Heart right ventricle (tissue), 16 donors: ENCODE measurements at regions not wholly inside any gene's neighbourhood (a gene's known extent, or its start where the extent isn't known, plus 50 kb on each side); places are given as distances from the start of the nearest gene placed in this dataset.

ENCODE experiments used
- ATAC-seq, 8 donors: fragments of 200-7000 bp; cut with Tn5 transposase; one replicate each; pipeline ENCODE4 v1.9.1; 2020; ENCODE audit warnings: mild to moderate bottlenecking in 8 of 8, moderate library complexity in 8 of 8, moderate number of reproducible peaks in 1 of 8
- DNase-seq, 2 donors: peaks; one replicate each; pipeline ENCODE4 v3.0.0-alpha.2; 2020
- H3K27ac ChIP-seq, 10 donors: fragments of 200-600 bp; sonication (generic) in 2 of 10; one replicate each; pipeline versions ENCODE4 v1.5.0 to v1.8.0; 2020 to 2022; ENCODE audit warnings: mild to moderate bottlenecking in 3 of 10
- H3K27me3 ChIP-seq, 7 donors: fragments of 200-600 bp; one replicate each; pipeline ENCODE4 v1.8.0; 2021 to 2022; ENCODE audit warnings: mild to moderate bottlenecking in 2 of 7
- H3K36me3 ChIP-seq, 9 donors: fragments of 200-600 bp; sonication (generic) in 1 of 9; one replicate each; pipeline versions ENCODE4 v1.5.0 to v1.8.0; 2020 to 2022; ENCODE audit warnings: mild to moderate bottlenecking in 2 of 9
- H3K4me1 ChIP-seq, 9 donors: fragments of 200-600 bp; sonication (generic) in 1 of 9; one replicate each; pipeline versions ENCODE4 v1.5.0 to v1.8.0; 2020 to 2022; ENCODE audit warnings: mild to moderate bottlenecking in 4 of 9
- H3K4me3 ChIP-seq, 10 donors: fragments of 200-600 bp; sonication (generic) in 2 of 10; one replicate each; pipeline versions ENCODE4 v1.5.0 to v1.8.0; 2020 to 2022; ENCODE audit warnings: mild to moderate bottlenecking in 7 of 10, moderate library complexity in 2 of 10
- H3K9me3 ChIP-seq, 11 donors: fragments of 200-600 bp in 10 of 11; sonication (generic) in 2 of 11; one replicate each; pipeline versions ENCODE4 v1.5.0 to v1.8.0; 2013 to 2022; ENCODE audit warnings: mild to moderate bottlenecking in 2 of 11, control low read depth in 1 of 11, moderate library complexity in 1 of 11
- WGBS, 2 donors: extraction: QIAGEN DNeasy Blood & Tissue Kit; methylation state at CpG; one replicate each; pipeline ENCODE4 v1.1.7; 2013; ENCODE audit warnings: inconsistent platforms in 1 of 2; 5-methylcytosine and 5-hydroxymethylcytosine counted together
- intact Hi-C, 10 donors: fragments of 100-400 bp; cut with DNase I; formaldehyde crosslinking; loops; one replicate each; pipeline versions ENCODE4 v1.11.1 to v1.14.2; 2022
- TF ChIP-seq, protein P1 (sequence below), 9 donors: fragments of 200-600 bp; sonication (generic) in 2 of 9; IDR thresholded peaks; one replicate each; pipeline versions ENCODE4 v1.5.0 to v1.8.0; 2021 to 2022; ENCODE audit warnings: antibody characterized with exemption in 9 of 9, mild to moderate bottlenecking in 5 of 9, moderate library complexity in 1 of 9
- donor health status: Arrhythmogenic right ventricular cardiomyopathy.
- donor health status: ischemic (EF 13 %, LVEDD 7.1; RV severe dilation, severe dysfunction).
- donor health status: healthy with polysubstance abuse.
- donor health status: DM: no; HTN: yes; CAD: no.
- donor health status: DM: no; HTN: no; CAD: no.
- donor health status: ischemic (EF 25% LVEDD 6.9; RV normal size, moderate dysfunction).
- donor health status: ischemic (EF 25% LVEDD 5.7; RV mildly dilated, moderate dysfunction).
- donor health status: healthy.
- donor health status: DM: yes; HTN: yes; CAD: no.
- donor health status: Ischemic cardiomyopathy.
- donor health status: ischemic (EF 35%, LVEDD 5.7; RV mildly dilated, moderate dysfunction).
- donor health status: nonischemic (EF 11% LVEDD 7.7; RV severe dilation, severe dysfunction).
- donor health status: DM: yes; HTN: yes; CAD: no.
- donor health status: PGD.
- donor health status: ischemic (EF 29% LVEDD 5.4; RV normal size, mild dysfunction).
- donor health status: nonischemic (EF 23%, LVEDD 6.1; RV moderate dilation, normal function).

- 71 to 89% methylated on average over 5 of the region's 5 CpGs for WGBS, 2 donors
- Histone ChIP-seq H3K36me3 (no peaks in the 10 kb centered on the region), H3K4me1 (no peaks in the 10 kb centered on the region), H3K9me3 (no peaks in the 10 kb centered on the region), H3K27me3 (no peaks in the 10 kb centered on the region), H3K27ac (no peak overlapping the region), H3K4me3 (no peak overlapping the region)
- intact Hi-C loops, result no loop called here
- ATAC-seq, result no peak
- DNase-seq, result no peak
- TF ChIP-seq, protein P1, sequence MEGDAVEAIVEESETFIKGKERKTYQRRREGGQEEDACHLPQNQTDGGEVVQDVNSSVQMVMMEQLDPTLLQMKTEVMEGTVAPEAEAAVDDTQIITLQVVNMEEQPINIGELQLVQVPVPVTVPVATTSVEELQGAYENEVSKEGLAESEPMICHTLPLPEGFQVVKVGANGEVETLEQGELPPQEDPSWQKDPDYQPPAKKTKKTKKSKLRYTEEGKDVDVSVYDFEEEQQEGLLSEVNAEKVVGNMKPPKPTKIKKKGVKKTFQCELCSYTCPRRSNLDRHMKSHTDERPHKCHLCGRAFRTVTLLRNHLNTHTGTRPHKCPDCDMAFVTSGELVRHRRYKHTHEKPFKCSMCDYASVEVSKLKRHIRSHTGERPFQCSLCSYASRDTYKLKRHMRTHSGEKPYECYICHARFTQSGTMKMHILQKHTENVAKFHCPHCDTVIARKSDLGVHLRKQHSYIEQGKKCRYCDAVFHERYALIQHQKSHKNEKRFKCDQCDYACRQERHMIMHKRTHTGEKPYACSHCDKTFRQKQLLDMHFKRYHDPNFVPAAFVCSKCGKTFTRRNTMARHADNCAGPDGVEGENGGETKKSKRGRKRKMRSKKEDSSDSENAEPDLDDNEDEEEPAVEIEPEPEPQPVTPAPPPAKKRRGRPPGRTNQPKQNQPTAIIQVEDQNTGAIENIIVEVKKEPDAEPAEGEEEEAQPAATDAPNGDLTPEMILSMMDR (IDR thresholded peaks at IDR 0.05), result no peak
Observed at GRCh38 chr9:78678877-78679276, 382.0 kb downstream of the PSAT1 start.

- intact Hi-C loops, result no loop called here
- no peak for DNase-seq
- Histone ChIP-seq H3K9me3 (no peaks in the 10 kb centered on the region), H3K27ac (no peak overlapping the region), H3K4me1 (no peaks in the 10 kb centered on the region), H3K27me3 (no peaks in the 10 kb centered on the region), H3K36me3 (no peaks in the 10 kb centered on the region), H3K4me3 (no peak overlapping the region)
- no peak for ATAC-seq
- TF ChIP-seq, protein P1 (IDR thresholded peaks at IDR 0.05), result no peak
- 84 to 86% methylated on average over 3 of the region's 3 CpGs for WGBS, 2 donors
Observed at GRCh38 chr9:78680196-78680595, 383.3 kb downstream of the PSAT1 start.

- Histone ChIP-seq H3K36me3 (no peaks in the 10 kb centered on the region), H3K27ac (no peak overlapping the region), H3K4me1 (no peaks in the 10 kb centered on the region), H3K4me3 (no peak overlapping the region), H3K9me3 (no peaks in the 10 kb centered on the region), H3K27me3 (no peaks in the 10 kb centered on the region)
- ATAC-seq (no peak), DNase-seq (no peak)
- TF ChIP-seq, protein P1 (IDR thresholded peaks at IDR 0.05), result no peak
- intact Hi-C loops, result no loop called here
- WGBS, 2 donors, result 28% methylated on average over 5 of the region's 5 CpGs
Observed at GRCh38 chr9:78682216-78682615, 385.3 kb downstream of the PSAT1 start.

- TF ChIP-seq, protein P1 (IDR thresholded peaks at IDR 0.05), result no peak
- Histone ChIP-seq H3K4me1 (no peaks in the 10 kb centered on the region), H3K36me3 (no peaks in the 10 kb centered on the region), H3K9me3 (no peaks in the 10 kb centered on the region), H3K4me3 (no peak overlapping the region), H3K27ac (no peak overlapping the region), H3K27me3 (no peaks in the 10 kb centered on the region)
- WGBS, 2 donors, result 95 to 97% methylated on average over 1 of the region's 1 CpG
- no peak for ATAC-seq
- DNase-seq, result no peak
- intact Hi-C loops, result no loop called here
Observed at GRCh38 chr9:78685471-78685870, 388.5 kb downstream of the PSAT1 start.

- TF ChIP-seq, protein P1 (IDR thresholded peaks at IDR 0.05), result no peak
- no peaks in the 10 kb centered on the region for H3K4me1 ChIP-seq
- no peak overlapping the region for H3K4me3 ChIP-seq
- H3K36me3 ChIP-seq, result no peaks in the 10 kb centered on the region
- DNase-seq, result no peak
- intact Hi-C loops, result no loop called here
- H3K27me3 ChIP-seq, result no peaks in the 10 kb centered on the region
- H3K27ac ChIP-seq, result no peak overlapping the region
- ATAC-seq, result no peak
- 50 to 56% methylated on average over 1 of the region's 1 CpG for WGBS, 2 donors
- H3K9me3 ChIP-seq, result no peaks in the 10 kb centered on the region
Observed at GRCh38 chr9:78688796-78689195, 391.9 kb downstream of the PSAT1 start.
